ENCODE measurements at regions not wholly inside any gene's neighbourhood (a gene's known extent, or its start where the extent isn't known, plus 50 kb on each side); places are given as distances from the start of the nearest gene placed in this dataset.

- TF ChIP-seq CTCF (IDR thresholded peaks at IDR 0.05) (no peak), POLR2AphosphoS5 (IDR thresholded peaks at IDR 0.05; ENCODE audit: low read depth, low read length) (no peak), REST (IDR thresholded peaks at IDR 0.05; ENCODE audit: insufficient read depth in 1 of 2, low read depth in 2 of 2, low read length in 1 of 2) (no peak), TCF7L2 (IDR thresholded peaks at IDR 0.05; ENCODE audit: low read depth, low read length) (no peak)
These were observed 166.4 kb downstream of the MAF start for GRCh38 chr16:79434092-79434491.
